ENCODE measurements at regions not wholly inside any gene's neighbourhood (a gene's known extent, or its start where the extent isn't known, plus 50 kb on each side); places are given as distances from the start of the nearest gene placed in this dataset.

GRCh38 chr12:15272376-15272775 lies 49.9 kb upstream of the PTPRO start (continued):
- no peak for TF ChIP-seq ZNF318 (CRISPR knock-in tag; IDR thresholded peaks at IDR 0.05)
- no peak for TF ChIP-seq RFX5 (IDR thresholded peaks at IDR 0.05; ENCODE audit: low read depth, low read length)

Measured in HepG2 (cell line).